RWPE1 (cell line): ENCODE measurements at regions not wholly inside any gene's neighbourhood (a gene's known extent, or its start where the extent isn't known, plus 50 kb on each side); places are given as distances from the start of the nearest gene placed in this dataset.

ENCODE experiments used
- CTCF ChIA-PET: fragments of 350-600 bp; sonication (Branson Sonifier 250); formaldehyde crosslinking; extraction: SDS; loops from one replicate; lab custom pipeline; 2021; lab: Yijun Ruan, JAX
- POLR2A ChIA-PET: fragments of 400-600 bp; formaldehyde crosslinking; extraction: SDS; loops from one replicate; lab custom pipeline; 2020; ENCODE audit warnings: antibody characterized with exemption; ENCODE audit not compliant: low non-redundant PET; lab: Yijun Ruan, JAX
- DNase-seq: peaks from one replicate; pipeline ENCODE4 v3.0.0; 2012; ENCODE audit warnings: low spot score
- H3K27ac ChIP-seq: fragments of 450-650 bp; 2 replicates; pipeline ENCODE4 v1.5.1; 2017
- TF ChIP-seq, protein P1 (sequence below): fragments of 450-650 bp; conservative IDR thresholded peaks from 2 replicates; pipeline ENCODE4 v1.5.1; 2017; ENCODE audit warnings: low read depth, mild to moderate bottlenecking

DNA sequence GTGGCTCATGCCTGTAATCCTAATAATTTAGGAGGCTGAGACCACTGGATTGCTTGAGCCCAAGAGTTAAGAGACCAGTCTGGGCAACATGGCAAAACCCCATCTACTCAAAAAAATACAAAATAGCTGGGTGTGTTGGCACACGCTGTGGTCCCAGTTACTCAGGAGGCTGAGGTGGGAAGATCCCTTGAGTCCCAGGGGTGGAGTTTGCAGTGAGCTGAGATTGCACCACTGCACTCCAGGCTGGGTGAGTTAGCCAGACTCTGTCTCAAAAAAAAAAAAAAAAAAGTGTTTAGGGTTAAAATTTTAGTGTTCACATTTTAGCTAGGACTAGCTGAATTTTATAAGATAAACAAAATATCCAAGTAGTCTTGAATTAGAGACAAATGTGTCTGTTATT, 1340.1 kb upstream of the EPHA6 start:
- DNase-seq, result no peak
- H3K27ac ChIP-seq, result no peak overlapping the region
- ChIA-PET CTCF (no interaction called here), POLR2A (no interaction called here)
- TF ChIP-seq, protein P1, sequence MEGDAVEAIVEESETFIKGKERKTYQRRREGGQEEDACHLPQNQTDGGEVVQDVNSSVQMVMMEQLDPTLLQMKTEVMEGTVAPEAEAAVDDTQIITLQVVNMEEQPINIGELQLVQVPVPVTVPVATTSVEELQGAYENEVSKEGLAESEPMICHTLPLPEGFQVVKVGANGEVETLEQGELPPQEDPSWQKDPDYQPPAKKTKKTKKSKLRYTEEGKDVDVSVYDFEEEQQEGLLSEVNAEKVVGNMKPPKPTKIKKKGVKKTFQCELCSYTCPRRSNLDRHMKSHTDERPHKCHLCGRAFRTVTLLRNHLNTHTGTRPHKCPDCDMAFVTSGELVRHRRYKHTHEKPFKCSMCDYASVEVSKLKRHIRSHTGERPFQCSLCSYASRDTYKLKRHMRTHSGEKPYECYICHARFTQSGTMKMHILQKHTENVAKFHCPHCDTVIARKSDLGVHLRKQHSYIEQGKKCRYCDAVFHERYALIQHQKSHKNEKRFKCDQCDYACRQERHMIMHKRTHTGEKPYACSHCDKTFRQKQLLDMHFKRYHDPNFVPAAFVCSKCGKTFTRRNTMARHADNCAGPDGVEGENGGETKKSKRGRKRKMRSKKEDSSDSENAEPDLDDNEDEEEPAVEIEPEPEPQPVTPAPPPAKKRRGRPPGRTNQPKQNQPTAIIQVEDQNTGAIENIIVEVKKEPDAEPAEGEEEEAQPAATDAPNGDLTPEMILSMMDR, result no peak

DNA sequence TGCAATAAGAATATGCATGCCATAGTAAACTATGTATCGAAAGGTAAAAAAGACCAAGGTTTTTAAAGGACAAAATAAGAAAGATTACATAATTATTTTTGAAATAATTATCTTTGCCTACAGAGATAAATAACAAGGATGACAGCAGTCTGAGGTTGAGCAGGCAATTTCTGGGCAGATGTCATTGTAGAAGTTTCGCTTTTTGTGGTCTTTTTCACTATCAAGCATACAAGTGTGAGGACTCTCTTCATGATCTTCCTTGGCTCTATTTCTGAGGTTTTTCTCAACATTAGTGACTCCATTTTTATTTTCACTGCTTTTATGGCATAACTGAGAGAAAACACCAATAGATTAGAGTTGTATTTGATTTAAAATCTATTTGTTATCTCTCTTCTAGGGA, 1337.9 kb upstream of the EPHA6 start:
- CTCF ChIA-PET, result no interaction called here
- no peak for DNase-seq
- POLR2A ChIA-PET, result no interaction called here
- TF ChIP-seq, protein P1, result no peak
- no peak overlapping the region for H3K27ac ChIP-seq

DNA sequence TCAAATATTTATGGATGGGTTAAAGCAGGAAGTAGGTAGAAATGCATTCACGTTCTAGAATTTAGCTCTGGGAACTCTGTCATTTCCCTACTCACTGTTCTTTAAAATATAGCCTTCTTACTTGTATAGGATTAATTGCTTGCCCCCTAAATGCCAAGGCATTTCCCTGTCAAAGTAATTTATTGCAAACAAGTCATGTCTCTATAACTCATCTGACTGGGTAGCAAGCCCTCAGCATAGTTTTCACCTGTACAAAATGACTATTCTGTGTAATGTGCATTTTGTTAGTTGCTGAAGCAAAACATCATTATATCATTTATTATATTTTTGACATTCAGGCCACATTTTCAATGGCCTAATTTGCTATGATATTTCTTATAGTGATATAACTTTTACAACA, 1308.2 kb upstream of the EPHA6 start:
- TF ChIP-seq, protein P1, result no peak
- CTCF ChIA-PET, result no interaction called here
- POLR2A ChIA-PET, result no interaction called here
- DNase-seq, result no peak
- H3K27ac ChIP-seq, result no peak overlapping the region

DNA sequence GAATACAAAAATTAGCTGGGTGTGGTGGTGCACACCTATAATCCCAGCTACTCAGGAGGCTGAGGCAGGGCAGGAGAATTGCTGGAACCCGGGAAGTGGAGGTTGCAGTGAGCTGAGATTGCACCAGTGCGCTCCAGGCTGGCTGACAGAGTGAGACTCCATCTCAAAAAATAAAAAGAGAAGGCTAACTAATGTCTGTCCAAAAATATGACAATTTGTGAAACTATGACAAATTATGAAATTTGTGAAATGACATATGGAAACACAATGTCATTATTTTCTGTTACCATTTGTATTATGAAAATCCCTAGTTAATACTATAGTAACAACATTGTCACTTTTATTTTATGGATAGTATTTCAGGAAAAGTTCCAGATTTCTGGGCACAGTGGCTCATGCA, 1306.3 kb upstream of the EPHA6 start:
- no peak for DNase-seq
- no peak overlapping the region for H3K27ac ChIP-seq
- ChIA-PET POLR2A (no interaction called here), CTCF (no interaction called here)
- TF ChIP-seq, protein P1, result no peak

DNA sequence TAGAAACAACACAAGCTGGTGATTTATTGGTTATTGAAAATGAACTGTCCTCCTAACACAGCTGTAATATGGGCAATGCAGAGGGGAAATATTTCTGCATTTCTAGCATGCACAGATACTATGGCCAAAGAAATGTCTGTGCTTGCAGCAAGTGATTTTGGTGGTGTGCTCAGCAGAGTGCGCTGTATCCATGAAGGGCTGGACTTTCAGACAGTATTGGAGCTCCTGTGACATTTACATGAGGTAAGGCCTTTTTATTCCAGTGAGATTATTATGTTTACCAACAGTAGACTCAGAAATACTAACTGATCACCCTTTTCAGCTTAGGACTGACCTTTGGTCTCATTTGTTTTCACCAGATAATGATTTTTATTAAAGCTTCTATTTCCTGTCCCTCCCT, 1302.6 kb upstream of the EPHA6 start:
- H3K27ac ChIP-seq, result no peak overlapping the region
- POLR2A ChIA-PET, result no interaction called here
- no peak for DNase-seq
- CTCF ChIA-PET, result no interaction called here
- TF ChIP-seq, protein P1, result no peak

DNA sequence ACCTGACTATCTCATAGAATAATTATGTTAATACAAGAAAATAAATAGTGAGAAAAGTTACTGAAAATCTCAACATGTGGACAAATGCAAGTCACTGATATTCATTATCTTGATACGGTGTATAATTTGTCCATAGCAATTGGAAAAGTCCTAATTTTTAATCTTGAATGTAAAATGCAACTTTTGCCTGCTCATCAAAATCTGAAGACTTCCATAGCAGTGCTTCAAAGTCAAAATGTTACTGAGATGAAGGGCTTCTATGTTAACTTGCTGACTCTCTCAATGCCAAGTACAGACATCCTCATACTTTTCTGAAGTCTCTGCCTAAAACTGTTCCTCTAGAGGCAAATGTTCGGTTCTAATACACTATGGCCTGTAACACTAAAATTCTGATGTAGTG, 1300.1 kb upstream of the EPHA6 start:
- DNase-seq, result no peak
- ChIA-PET POLR2A (no interaction called here), CTCF (no interaction called here)
- no peak overlapping the region for H3K27ac ChIP-seq
- TF ChIP-seq, protein P1, result no peak

DNA sequence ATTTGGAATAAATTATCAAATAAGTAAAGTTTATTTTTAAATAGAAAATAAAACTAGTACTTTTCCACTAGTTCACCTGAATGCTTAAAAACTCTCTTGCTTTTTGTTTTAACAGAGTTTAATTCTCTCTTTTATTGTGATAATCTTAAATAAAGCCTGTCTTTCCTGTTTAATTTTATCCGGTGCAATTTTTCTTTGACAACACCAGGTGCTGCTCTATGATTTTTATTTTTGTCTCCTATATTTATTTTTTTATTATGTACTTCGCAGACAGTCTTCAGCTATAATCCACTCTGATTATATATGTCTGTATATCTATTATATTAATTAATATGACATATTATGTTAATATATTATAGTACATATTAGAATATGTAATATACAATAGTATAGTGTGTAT, 1293.0 kb upstream of the EPHA6 start:
- no peak overlapping the region for H3K27ac ChIP-seq
- TF ChIP-seq, protein P1, result no peak
- CTCF ChIA-PET, result no interaction called here
- DNase-seq, result no peak
- POLR2A ChIA-PET, result no interaction called here
